Loucy (cell line): ENCODE measurements at regions not wholly inside any gene's neighbourhood (a gene's known extent, or its start where the extent isn't known, plus 50 kb on each side); places are given as distances from the start of the nearest gene placed in this dataset.

Experiments
- H2AFZ ChIP-seq: fragments of 200-600 bp; sonication (generic); 2 replicates; pipeline ENCODE4 v1.6.0; 2016; ENCODE audit warnings: antibody characterized with exemption, mild to moderate bottlenecking, low read length, moderate library complexity
- H3F3A ChIP-seq: fragments of 200-600 bp; 2 replicates; pipeline ENCODE4 v1.6.0; 2016; ENCODE audit warnings: antibody characterized with exemption, low read depth, mild to moderate bottlenecking
- H3K27me3 ChIP-seq: fragments of 200-600 bp; sonication (generic); 2 replicates; pipeline ENCODE4 v1.6.1; 2014; ENCODE audit warnings: low read length, mild to moderate bottlenecking; ENCODE audit not compliant: insufficient read depth, poor library complexity, severe bottlenecking
- H3K36me3 ChIP-seq: fragments of 200-600 bp; sonication (generic); 2 replicates; pipeline ENCODE4 v1.6.1; 2016; ENCODE audit warnings: low read length; ENCODE audit not compliant: insufficient read depth
- H3K4me1 ChIP-seq: fragments of 200-600 bp; sonication (generic); 2 replicates; pipeline ENCODE4 v1.5.1; 2014; ENCODE audit warnings: low read length, mild to moderate bottlenecking; ENCODE audit not compliant: insufficient read depth, poor library complexity, severe bottlenecking
- H3K4me2 ChIP-seq: fragments of 200-600 bp; sonication (generic); 2 replicates; pipeline ENCODE4 v1.6.0; 2014; ENCODE audit warnings: antibody characterized with exemption, low read length, low read depth, mild to moderate bottlenecking; ENCODE audit not compliant: poor library complexity, severe bottlenecking
- H3K4me3 ChIP-seq: fragments of 200-600 bp; sonication (generic); 2 replicates; pipeline ENCODE4 v1.5.1; 2014; ENCODE audit warnings: low read length, mild to moderate bottlenecking, mixed read lengths; ENCODE audit not compliant: poor library complexity, severe bottlenecking
- H3K79me2 ChIP-seq: fragments of 200-600 bp; sonication (generic); 2 replicates; pipeline ENCODE4 v1.6.1; 2014; ENCODE audit warnings: low read length; ENCODE audit not compliant: insufficient read depth
- H3K9ac ChIP-seq: fragments of 200-600 bp; sonication (generic); 2 replicates; pipeline ENCODE4 v1.6.0; 2014; ENCODE audit warnings: mild to moderate bottlenecking, low read depth, low read length, moderate library complexity; ENCODE audit not compliant: poor library complexity, severe bottlenecking
- H3K9me2 ChIP-seq: fragments of 200-600 bp; sonication (generic); replicated peaks from 2 replicates; pipeline ENCODE4 v1.6.1; 2016; ENCODE audit warnings: low read depth, low read length, mixed read lengths
- H3K9me3 ChIP-seq: fragments of 200-600 bp; sonication (generic); 2 replicates; pipeline ENCODE4 v1.6.1; 2014; ENCODE audit warnings: mild to moderate bottlenecking, antibody characterized with exemption, low read length, low read depth; ENCODE audit not compliant: insufficient read depth
- H4K20me1 ChIP-seq: fragments of 200-600 bp; sonication (generic); 2 replicates; pipeline ENCODE4 v1.6.0; 2014; ENCODE audit warnings: antibody characterized with exemption, low read length, mild to moderate bottlenecking; ENCODE audit not compliant: insufficient read depth, poor library complexity, severe bottlenecking
- EZH2phosphoT487 ChIP-seq: fragments of 200-600 bp; IDR thresholded peaks from 2 replicates; pipeline ENCODE4 v1.6.1; 2018; ENCODE audit warnings: antibody characterized with exemption, mild to moderate bottlenecking, moderate library complexity, borderline replicate concordance
- TF ChIP-seq, protein P1 (sequence below): fragments of 200-600 bp; sonication (generic); conservative IDR thresholded peaks from 2 replicates; pipeline ENCODE4 v1.5.1; 2014; ENCODE audit warnings: mild to moderate bottlenecking, antibody characterized with exemption, low read length

DNA sequence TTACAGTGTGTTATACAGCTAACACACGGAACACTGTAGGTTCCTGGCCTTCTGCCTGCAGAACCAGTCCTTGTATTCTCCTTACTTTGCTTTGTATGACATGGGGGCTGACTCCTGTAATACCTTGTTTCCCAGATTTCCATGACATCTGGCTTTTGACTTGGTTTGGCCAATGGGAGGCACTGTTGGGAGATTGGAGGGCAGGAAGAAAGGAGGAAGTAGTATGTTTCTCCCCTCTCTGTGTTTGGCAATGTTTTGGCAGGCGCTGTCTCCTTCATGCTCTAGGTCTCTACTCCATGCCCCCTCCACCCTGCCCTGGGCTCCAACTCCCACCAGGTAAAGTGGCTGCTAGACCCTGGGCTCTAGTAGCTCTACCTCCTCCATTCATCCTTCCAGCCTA, 331.1 kb upstream of the SLC14A2 start:
- H2AFZ ChIP-seq, result peak overlapping the region; percentile 39; the same call in 1 of the 2 replicates
- no peaks in the 10 kb centered on the region for H3K9me2 ChIP-seq
- H3K9ac ChIP-seq, result no peak overlapping the region
- H3K4me1 ChIP-seq, result no peaks in the 10 kb centered on the region
- no peaks in the 10 kb centered on the region for H3K9me3 ChIP-seq
- H3K27me3 ChIP-seq, result no peaks in the 10 kb centered on the region
- H3K4me3 ChIP-seq, result no peak overlapping the region
- no peak overlapping the region for H3K4me2 ChIP-seq
- no peaks in the 10 kb centered on the region for H3K36me3 ChIP-seq
- TF ChIP-seq, protein P1, sequence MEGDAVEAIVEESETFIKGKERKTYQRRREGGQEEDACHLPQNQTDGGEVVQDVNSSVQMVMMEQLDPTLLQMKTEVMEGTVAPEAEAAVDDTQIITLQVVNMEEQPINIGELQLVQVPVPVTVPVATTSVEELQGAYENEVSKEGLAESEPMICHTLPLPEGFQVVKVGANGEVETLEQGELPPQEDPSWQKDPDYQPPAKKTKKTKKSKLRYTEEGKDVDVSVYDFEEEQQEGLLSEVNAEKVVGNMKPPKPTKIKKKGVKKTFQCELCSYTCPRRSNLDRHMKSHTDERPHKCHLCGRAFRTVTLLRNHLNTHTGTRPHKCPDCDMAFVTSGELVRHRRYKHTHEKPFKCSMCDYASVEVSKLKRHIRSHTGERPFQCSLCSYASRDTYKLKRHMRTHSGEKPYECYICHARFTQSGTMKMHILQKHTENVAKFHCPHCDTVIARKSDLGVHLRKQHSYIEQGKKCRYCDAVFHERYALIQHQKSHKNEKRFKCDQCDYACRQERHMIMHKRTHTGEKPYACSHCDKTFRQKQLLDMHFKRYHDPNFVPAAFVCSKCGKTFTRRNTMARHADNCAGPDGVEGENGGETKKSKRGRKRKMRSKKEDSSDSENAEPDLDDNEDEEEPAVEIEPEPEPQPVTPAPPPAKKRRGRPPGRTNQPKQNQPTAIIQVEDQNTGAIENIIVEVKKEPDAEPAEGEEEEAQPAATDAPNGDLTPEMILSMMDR, result peak; percentile 19; the same call in 1 of the 2 replicates
- TF ChIP-seq EZH2phosphoT487, result no peak
- no peaks in the 10 kb centered on the region for H3K79me2 ChIP-seq
- no peaks in the 10 kb centered on the region for H3F3A ChIP-seq
- no peaks in the 10 kb centered on the region for H4K20me1 ChIP-seq

DNA sequence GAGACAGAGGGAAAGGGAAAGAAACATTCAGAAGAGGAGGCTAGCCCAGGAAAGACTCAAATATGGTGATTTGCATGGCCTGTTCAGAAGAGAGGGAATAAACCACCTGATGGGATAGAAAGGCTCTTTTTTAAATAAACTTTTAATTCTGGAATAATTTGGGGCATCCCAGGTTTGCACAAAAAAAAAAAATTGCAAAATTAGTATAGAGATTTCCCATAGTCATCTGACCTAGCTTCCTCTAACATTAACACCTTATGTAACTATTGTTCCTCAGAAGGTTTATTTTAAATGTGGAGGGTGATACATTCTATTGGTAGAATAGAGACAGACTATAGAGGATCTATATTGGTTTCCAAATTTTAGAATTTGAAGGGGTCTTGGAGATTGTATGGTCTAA, 330.4 kb upstream of the SLC14A2 start:
- Histone ChIP-seq H3K27me3 (no peaks in the 10 kb centered on the region), H3K4me3 (no peak overlapping the region), H3K9me2 (no peaks in the 10 kb centered on the region), H3K9me3 (no peaks in the 10 kb centered on the region), H3F3A (no peaks in the 10 kb centered on the region), H4K20me1 (no peaks in the 10 kb centered on the region), H3K4me1 (no peaks in the 10 kb centered on the region), H3K36me3 (no peaks in the 10 kb centered on the region), H3K9ac (no peak overlapping the region), H2AFZ (0 out of 2 replicates have a peak overlapping the region, but pooled peaks have one; percentile 39), H3K4me2 (no peak overlapping the region), H3K79me2 (no peaks in the 10 kb centered on the region)
- TF ChIP-seq, protein P1, result no peak
- TF ChIP-seq EZH2phosphoT487, result no peak

DNA sequence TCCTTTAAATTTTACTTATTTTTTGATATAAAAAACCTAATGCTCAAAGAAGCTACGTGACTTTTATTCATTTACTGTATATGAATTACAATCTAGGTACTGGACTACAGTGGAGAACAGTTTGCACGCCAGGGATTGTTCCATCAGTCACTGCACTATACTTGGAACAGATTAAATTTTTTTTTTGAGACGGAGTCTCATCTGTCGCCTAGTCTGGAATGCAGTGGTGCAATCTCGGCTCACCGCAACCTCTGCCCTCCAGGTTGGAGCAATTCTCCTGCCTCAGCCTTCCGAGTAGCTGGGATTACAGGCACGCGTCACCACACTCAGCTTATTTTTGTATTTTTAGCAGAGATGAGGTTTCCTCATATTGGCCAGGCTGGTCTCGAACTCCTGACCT, 330.0 kb upstream of the SLC14A2 start:
- TF ChIP-seq, protein P1, result no peak
- TF ChIP-seq EZH2phosphoT487, result no peak

More for the DNA sequence above, 330.0 kb upstream of the SLC14A2 start:
- no peaks in the 10 kb centered on the region for H3K27me3 ChIP-seq
- no peaks in the 10 kb centered on the region for H4K20me1 ChIP-seq
- H3K36me3 ChIP-seq, result no peaks in the 10 kb centered on the region
- H3K9me3 ChIP-seq, result no peaks in the 10 kb centered on the region
- no peak overlapping the region for H3K9ac ChIP-seq
- no peaks in the 10 kb centered on the region for H3F3A ChIP-seq
- no peak overlapping the region for H3K4me3 ChIP-seq
- H3K4me2 ChIP-seq, result no peak overlapping the region
- H3K9me2 ChIP-seq, result no peaks in the 10 kb centered on the region
- no peak overlapping the region for H2AFZ ChIP-seq
- no peaks in the 10 kb centered on the region for H3K4me1 ChIP-seq
- no peaks in the 10 kb centered on the region for H3K79me2 ChIP-seq
